Activated T-cell treated with anti-CD3 and anti-CD28 coated beads, Interleukin-2, amount 50 U/mL, for 24 hours (primary cell): ENCODE measurements at regions not wholly inside any gene's neighbourhood (a gene's known extent, or its start where the extent isn't known, plus 50 kb on each side); places are given as distances from the start of the nearest gene placed in this dataset.

Experiments
- DNase-seq: peaks from one replicate; pipeline ENCODE4 v3.0.0-alpha.2; 2020
- H3K27ac Mint-ChIP-seq: 2 replicates; pipeline ENCODE4 v1.8.0; 2020; ENCODE audit warnings: mild to moderate bottlenecking, mixed read lengths
- H3K27me3 Mint-ChIP-seq: 2 replicates; pipeline ENCODE4 v1.8.0; 2020; ENCODE audit warnings: mixed read lengths
- H3K36me3 Mint-ChIP-seq: 2 replicates; pipeline ENCODE4 v1.8.0; 2020; ENCODE audit warnings: low read depth, mixed read lengths
- H3K4me1 Mint-ChIP-seq: 2 replicates; pipeline ENCODE4 v1.8.0; 2020; ENCODE audit warnings: low read depth, mixed read lengths
- H3K4me3 Mint-ChIP-seq: 2 replicates; pipeline ENCODE4 v1.8.0; 2020; ENCODE audit warnings: mild to moderate bottlenecking, moderate library complexity, mixed read lengths
- H3K9me3 Mint-ChIP-seq: 2 replicates; pipeline ENCODE4 v1.8.0; 2020; ENCODE audit warnings: mixed read lengths

DNA sequence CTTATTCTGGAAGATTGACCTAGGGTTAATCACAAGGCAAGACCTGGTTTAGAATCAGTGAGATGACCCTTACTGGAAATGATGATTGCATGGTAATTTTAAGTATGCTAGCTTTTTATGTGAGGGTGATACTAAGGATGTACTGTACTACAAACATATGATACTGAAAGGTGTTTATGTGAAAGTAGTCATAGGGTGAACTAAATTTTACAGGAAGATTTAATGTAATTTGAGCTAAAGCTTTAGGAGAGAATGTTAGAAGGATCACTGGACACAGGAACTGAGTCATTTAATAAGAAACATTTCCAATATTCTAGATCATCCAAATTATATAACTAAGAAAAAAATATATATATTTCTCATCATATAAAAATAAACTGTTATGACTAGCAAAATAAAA is 197.2 kb downstream of the COX7C start:
- Mint-ChIP-seq H3K36me3 (no peaks in the 10 kb centered on the region), H3K4me3 (no peak overlapping the region), H3K4me1 (no peaks in the 10 kb centered on the region), H3K27me3 (no peaks in the 10 kb centered on the region), H3K27ac (no peak overlapping the region), H3K9me3 (no peaks in the 10 kb centered on the region)
- no peak for DNase-seq

DNA sequence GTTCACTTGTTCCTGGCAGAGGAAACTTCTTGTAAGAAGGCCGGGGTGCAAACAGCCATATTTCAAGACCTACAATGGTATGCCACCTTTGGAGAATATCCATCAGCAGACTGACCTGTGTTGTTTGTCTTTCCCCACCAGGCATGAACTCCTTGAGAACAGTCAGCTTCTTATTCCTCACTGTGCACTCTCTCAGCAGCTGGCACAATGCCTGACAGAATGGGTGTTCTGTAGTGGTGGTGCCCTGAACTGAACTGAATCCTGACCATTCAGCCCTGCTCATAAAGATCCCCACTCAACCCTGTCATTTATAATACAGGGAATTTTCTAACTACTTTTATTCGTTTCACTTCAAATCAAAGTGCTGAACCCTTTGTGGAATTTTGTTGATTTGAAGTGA is 206.9 kb downstream of the COX7C start:
- no peaks in the 10 kb centered on the region for H3K4me1 Mint-ChIP-seq
- no peak for DNase-seq

DNA sequence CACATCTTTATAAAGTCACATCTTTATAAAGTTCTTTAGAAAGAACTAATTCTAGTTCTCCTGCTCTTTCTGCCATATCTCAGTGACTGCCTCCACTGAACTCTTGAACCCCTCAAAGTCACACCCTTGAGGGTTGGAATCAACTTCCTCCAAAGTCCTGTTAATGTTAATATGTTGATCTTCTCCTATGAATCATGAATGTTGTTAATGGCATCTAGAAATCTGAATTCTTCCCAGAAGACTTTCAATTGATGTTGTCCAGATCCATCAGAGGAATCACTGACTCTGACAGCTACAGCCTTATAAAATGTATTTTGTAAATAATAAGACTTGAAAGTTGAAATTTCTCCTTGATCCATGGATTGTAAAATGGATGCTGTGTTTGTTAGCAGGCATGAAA is 213.4 kb downstream of the COX7C start:
- no peaks in the 10 kb centered on the region for H3K4me1 Mint-ChIP-seq
- H3K9me3 Mint-ChIP-seq: no peaks in the 10 kb centered on the region
- peaks cover 6% of the 10 kb centered on the region for H3K27me3 Mint-ChIP-seq
- H3K36me3 Mint-ChIP-seq: no peaks in the 10 kb centered on the region
- no peak overlapping the region for H3K4me3 Mint-ChIP-seq
- no peak overlapping the region for H3K27ac Mint-ChIP-seq
- no peak for DNase-seq

More for the DNA sequence above, 206.9 kb downstream of the COX7C start:
- H3K9me3 Mint-ChIP-seq: no peaks in the 10 kb centered on the region
- H3K4me3 Mint-ChIP-seq: no peak overlapping the region
- peaks cover 3% of the 10 kb centered on the region for H3K27me3 Mint-ChIP-seq
- H3K36me3 Mint-ChIP-seq: no peaks in the 10 kb centered on the region
- H3K27ac Mint-ChIP-seq: no peak overlapping the region

DNA sequence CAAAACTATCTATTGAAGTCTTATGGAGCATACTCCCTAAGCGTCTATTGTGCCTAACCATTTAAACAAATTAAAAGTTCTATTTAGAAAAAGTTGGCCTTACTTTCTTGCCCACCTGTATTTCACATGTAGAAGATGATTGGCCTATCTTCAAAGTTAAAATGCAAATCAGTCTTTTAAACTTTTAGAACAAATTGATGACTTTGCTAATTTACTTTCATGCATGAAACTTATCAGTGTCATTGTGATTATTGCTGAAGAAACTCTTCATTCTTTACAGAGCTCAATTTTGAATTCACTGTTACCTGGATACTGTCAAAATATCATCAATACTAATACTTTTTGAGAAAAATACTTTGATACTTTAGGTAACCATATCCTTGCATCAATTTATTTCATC is 216.1 kb downstream of the COX7C start:
- Mint-ChIP-seq H3K27me3 (peaks cover 6% of the 10 kb centered on the region), H3K4me3 (no peak overlapping the region), H3K9me3 (no peaks in the 10 kb centered on the region), H3K27ac (no peak overlapping the region), H3K4me1 (no peaks in the 10 kb centered on the region), H3K36me3 (no peaks in the 10 kb centered on the region)
- no peak for DNase-seq

DNA sequence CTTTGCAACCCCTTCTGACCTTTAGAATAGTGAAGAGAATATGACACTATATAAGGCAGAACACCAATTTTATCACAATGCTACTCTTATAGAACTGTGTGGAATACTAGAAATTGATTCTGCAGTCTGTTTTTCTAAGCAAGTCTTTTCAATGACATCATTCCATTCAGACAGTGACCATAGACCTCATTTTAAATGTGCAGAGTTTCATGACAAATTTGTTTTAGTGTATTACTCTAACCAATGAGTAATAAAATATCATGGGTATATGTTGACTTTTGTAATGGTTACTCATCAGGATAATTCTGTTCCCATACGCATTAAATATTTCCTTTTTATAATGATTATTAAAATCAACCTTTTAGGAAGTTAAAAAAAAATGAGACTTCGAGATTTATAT is 219.9 kb downstream of the COX7C start:
- no peak for DNase-seq
- no peak overlapping the region for H3K4me3 Mint-ChIP-seq
- no peak overlapping the region for H3K27ac Mint-ChIP-seq
- H3K4me1 Mint-ChIP-seq: no peaks in the 10 kb centered on the region
- peaks cover 6% of the 10 kb centered on the region for H3K27me3 Mint-ChIP-seq
- H3K36me3 Mint-ChIP-seq: no peaks in the 10 kb centered on the region
- H3K9me3 Mint-ChIP-seq: no peaks in the 10 kb centered on the region

DNA sequence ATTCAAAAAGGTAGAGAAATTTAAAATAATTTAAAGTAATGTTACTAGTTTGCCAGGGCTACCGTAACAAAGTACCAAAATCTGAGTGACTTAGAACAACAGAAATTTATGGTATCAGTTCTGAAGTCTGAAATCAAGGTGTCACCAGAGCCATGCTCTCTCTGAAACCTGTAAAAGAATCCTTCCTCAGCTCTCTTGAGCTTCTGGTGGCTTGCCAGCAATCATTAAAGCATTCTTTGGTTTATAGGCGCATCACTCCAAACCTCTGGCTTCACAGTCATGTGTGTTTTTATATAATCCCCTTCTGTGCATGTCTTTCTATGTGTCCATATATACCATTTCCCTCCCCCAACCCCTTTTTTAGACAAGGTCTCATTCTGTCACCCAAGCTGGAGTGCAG is 220.3 kb downstream of the COX7C start:
- no peak overlapping the region for H3K4me3 Mint-ChIP-seq
- no peaks in the 10 kb centered on the region for H3K4me1 Mint-ChIP-seq
- DNase-seq: no peak
- H3K9me3 Mint-ChIP-seq: no peaks in the 10 kb centered on the region
- no peak overlapping the region for H3K27ac Mint-ChIP-seq
- H3K27me3 Mint-ChIP-seq: peaks cover 6% of the 10 kb centered on the region
- H3K36me3 Mint-ChIP-seq: no peaks in the 10 kb centered on the region

DNA sequence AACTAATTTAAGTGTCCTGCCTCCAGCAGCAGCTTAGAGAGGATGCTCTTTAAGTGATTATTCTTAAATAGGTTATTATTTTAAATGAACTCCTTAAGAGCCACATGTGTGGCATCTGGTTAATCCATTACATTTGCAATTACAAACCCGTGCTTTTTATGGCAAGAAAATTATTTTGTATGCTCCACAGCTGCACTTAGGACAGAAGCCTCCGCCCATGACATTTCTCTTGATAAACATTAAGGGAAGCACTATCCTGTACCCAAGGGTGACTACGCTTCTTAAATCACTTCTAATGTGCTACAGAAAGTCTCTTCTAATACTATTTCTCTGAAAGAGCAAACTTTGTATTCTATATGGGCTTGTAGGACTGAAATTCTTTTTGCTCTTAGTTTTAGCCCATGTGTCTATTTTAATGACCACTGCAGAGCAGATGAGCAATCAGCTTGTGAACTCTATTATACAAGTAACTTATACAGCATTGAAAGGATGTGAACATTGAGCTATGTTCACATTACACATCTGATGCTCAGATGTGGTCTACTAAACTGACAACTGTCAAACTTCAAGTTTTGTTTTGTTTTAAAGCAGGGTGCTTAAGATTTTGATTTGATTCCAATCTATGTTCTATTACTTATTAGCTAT is 223.4 kb downstream of the COX7C start:
- H3K36me3 Mint-ChIP-seq: no peaks in the 10 kb centered on the region
- H3K4me1 Mint-ChIP-seq: no peaks in the 10 kb centered on the region
- H3K27ac Mint-ChIP-seq: no peak overlapping the region
- H3K27me3 Mint-ChIP-seq: peaks cover 6% of the 10 kb centered on the region
- no peaks in the 10 kb centered on the region for H3K9me3 Mint-ChIP-seq
- DNase-seq: no peak
- H3K4me3 Mint-ChIP-seq: no peak overlapping the region

DNA sequence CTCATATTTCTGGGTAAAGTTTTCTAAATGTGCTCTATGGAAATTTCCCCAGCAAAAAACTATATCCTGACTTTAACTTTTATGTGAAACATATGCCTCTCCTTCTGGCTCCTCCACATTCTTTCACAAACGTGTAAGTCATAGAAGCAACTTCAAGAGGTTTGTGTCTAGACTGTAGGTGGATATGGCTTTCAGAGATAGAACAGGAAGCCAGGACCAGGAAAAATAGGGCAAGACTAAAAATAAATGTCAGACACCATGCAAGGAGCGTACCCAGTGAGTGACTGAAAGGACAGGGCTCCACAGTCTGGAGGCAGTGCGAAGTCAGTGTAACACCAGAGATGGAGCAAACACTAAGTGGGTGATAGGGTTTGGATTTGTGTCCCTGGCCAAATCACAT is 240.7 kb downstream of the COX7C start:
- no peaks in the 10 kb centered on the region for H3K9me3 Mint-ChIP-seq
- peaks cover 20% of the 10 kb centered on the region for H3K27me3 Mint-ChIP-seq
- DNase-seq: no peak
- no peaks in the 10 kb centered on the region for H3K36me3 Mint-ChIP-seq
- no peak overlapping the region for H3K4me3 Mint-ChIP-seq
- no peak overlapping the region for H3K27ac Mint-ChIP-seq
- no peaks in the 10 kb centered on the region for H3K4me1 Mint-ChIP-seq

DNA sequence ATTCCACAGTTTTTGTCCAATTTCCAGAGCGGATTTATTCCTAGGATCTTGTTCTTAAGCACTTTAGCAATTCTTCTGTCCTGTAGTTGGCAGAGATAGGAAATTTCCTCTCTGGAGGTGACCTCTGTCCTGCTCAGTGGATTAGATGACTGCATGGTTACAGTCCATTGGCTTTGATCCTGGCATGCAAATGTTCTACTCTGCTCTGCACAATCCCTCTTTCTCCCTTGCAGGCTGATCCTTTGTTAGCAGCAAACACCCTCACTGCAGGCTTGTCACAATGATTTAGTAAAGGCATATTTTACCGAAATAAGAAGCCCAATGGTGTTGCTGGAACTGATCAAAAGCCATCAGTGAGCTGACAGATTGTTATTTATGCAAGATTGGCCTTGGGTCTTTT is 243.8 kb downstream of the COX7C start:
- DNase-seq: no peak
- H3K27me3 Mint-ChIP-seq: peaks cover 19% of the 10 kb centered on the region
- H3K9me3 Mint-ChIP-seq: no peaks in the 10 kb centered on the region
- H3K36me3 Mint-ChIP-seq: no peaks in the 10 kb centered on the region
- H3K27ac Mint-ChIP-seq: no peak overlapping the region
- H3K4me3 Mint-ChIP-seq: no peak overlapping the region
- no peaks in the 10 kb centered on the region for H3K4me1 Mint-ChIP-seq

DNA sequence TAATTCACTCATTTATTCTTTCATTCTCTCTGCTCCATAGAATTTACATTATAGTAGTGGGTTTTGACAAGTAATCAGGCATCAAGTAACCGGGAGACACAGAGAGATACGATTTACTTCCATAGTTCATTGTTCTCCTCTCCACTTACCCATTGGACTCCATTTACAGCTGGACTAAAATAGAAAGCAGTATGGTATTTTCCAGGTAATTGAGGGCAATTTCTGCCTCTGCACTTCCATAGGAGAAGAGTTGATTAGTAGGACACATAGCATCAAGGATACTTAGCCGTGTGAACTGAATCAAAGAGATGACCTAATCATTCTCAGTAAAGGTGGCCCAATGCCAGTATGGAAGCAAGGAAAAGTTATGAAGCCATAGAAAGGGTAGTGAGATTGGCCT is 244.4 kb downstream of the COX7C start:
- no peak for DNase-seq
- Mint-ChIP-seq H3K4me3 (no peak overlapping the region), H3K27me3 (peaks cover 19% of the 10 kb centered on the region), H3K9me3 (no peaks in the 10 kb centered on the region), H3K27ac (no peak overlapping the region), H3K4me1 (no peaks in the 10 kb centered on the region), H3K36me3 (no peaks in the 10 kb centered on the region)

DNA sequence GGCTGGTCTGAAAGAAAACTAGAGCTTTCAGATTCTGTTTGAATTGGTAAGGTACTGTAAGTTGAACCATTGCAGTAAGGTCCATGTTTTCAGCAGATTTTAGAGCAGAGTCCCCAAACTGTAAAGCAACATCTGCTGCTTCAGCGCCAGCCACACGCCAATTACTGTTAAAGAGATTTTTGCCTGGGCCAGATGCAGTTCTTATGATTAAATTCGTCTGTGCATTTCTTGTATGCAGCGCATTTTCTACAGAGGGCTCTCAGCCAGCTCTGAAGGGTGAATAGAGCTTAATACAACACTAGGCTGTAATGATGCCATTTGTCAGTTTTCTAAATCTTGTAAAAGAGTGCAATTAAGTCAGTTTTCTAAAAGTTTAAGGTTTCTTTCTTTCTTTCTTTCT is 246.3 kb downstream of the COX7C start:
- Mint-ChIP-seq H3K4me3 (no peak overlapping the region), H3K4me1 (no peaks in the 10 kb centered on the region), H3K27me3 (peaks cover 18% of the 10 kb centered on the region), H3K36me3 (no peaks in the 10 kb centered on the region), H3K9me3 (no peaks in the 10 kb centered on the region), H3K27ac (no peak overlapping the region)
- no peak for DNase-seq

DNA sequence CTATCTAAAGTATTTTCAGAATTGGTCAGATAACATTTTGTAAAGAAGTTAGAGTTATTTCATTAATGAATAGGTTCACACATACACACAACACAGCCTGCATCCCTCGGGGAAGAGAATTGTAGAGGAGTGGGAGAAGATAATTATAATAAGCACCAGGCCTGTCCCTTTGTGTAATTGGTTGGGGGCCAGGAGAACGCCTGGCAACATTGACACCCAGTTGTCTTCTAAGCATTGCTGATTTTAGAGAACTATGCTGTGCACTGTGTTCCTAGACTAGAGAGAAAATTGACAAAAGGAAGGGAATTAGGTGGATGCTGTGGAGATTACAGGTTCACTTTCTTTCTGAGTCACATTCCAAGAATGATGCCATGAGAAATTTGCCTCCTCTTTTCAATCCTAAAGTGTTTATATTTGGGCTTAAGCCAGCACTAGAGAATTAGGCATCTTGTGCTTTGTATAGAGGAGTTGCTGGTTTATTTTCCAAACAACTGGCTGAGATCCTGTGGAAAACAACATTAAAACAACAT is 247.6 kb downstream of the COX7C start:
- H3K27me3 Mint-ChIP-seq: peaks cover 22% of the 10 kb centered on the region

DNA sequence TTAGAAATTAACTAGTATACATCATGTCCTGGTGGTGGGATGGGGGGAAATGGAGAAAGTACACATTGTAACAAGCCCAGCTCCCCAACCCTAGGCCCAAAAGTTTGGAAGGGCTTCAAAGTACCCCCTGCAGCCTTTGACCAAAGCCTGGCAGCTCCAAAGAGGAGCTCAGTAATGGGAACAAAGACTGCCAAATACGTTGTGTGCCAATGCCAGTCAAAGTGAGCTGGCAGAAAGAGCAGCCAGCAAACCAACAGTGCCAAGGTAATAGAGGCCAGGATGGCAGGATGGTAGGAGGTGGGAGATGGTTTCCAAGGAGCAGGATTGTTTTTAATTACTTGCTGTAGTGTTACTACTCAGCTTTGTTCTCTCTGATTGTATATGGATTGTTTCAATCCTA is 248.3 kb downstream of the COX7C start:
- DNase-seq: no peak
- H3K4me3 Mint-ChIP-seq: no peak overlapping the region
- peaks cover 25% of the 10 kb centered on the region for H3K27me3 Mint-ChIP-seq
- H3K4me1 Mint-ChIP-seq: no peaks in the 10 kb centered on the region
- H3K27ac Mint-ChIP-seq: no peak overlapping the region
- no peaks in the 10 kb centered on the region for H3K36me3 Mint-ChIP-seq
- no peaks in the 10 kb centered on the region for H3K9me3 Mint-ChIP-seq

More for the DNA sequence above, 247.6 kb downstream of the COX7C start:
- Mint-ChIP-seq H3K36me3 (no peaks in the 10 kb centered on the region), H3K27ac (no peak overlapping the region), H3K4me3 (no peak overlapping the region), H3K9me3 (no peaks in the 10 kb centered on the region), H3K4me1 (no peaks in the 10 kb centered on the region)
- no peak for DNase-seq

DNA sequence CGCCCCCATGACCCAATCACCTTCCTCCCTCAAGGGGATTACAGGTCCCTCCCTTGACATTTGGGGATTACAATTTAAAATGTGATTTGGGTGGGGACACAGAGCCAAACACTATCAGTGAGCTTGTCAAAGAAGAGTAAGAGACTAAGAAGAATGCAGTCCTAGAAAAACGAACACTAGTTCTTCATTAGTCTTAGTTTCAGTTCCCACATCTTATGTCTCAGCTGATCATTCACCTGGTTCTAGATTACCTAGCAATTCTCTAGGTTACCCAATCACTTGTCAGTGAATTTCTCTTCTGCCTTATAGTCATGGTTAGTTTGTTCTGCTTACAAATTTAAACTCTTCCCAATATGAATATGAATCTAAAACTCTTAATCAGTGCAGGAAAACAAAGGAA is 251.5 kb downstream of the COX7C start:
- H3K27me3 Mint-ChIP-seq: peaks cover 23% of the 10 kb centered on the region
- H3K36me3 Mint-ChIP-seq: no peaks in the 10 kb centered on the region
- no peaks in the 10 kb centered on the region for H3K4me1 Mint-ChIP-seq
- H3K9me3 Mint-ChIP-seq: no peaks in the 10 kb centered on the region
- H3K27ac Mint-ChIP-seq: no peak overlapping the region
- no peak overlapping the region for H3K4me3 Mint-ChIP-seq
- no peak for DNase-seq

DNA sequence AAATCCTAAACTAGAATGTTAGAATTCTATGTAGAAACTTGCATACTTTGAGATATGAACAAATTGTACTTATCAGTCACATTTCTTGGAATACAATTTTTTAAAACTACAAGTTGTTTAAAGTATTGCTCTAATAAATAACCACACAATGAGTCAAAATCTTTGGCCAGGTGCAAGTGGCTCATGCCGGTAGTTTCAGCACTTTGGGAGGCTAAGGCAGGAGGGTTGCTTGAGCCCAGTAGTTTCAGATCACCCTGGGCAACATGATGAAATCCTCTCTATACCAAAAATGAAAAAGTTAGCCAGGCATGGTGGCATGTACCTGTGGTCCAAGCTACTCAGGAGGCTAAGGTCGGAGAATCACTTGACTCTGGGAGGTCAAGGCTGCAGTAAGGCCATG is 257.8 kb downstream of the COX7C start:
- H3K27ac Mint-ChIP-seq: no peak overlapping the region
- no peak for DNase-seq
- no peaks in the 10 kb centered on the region for H3K4me1 Mint-ChIP-seq
- H3K27me3 Mint-ChIP-seq: peaks cover 12% of the 10 kb centered on the region
- no peak overlapping the region for H3K4me3 Mint-ChIP-seq
- no peaks in the 10 kb centered on the region for H3K9me3 Mint-ChIP-seq
- H3K36me3 Mint-ChIP-seq: no peaks in the 10 kb centered on the region

DNA sequence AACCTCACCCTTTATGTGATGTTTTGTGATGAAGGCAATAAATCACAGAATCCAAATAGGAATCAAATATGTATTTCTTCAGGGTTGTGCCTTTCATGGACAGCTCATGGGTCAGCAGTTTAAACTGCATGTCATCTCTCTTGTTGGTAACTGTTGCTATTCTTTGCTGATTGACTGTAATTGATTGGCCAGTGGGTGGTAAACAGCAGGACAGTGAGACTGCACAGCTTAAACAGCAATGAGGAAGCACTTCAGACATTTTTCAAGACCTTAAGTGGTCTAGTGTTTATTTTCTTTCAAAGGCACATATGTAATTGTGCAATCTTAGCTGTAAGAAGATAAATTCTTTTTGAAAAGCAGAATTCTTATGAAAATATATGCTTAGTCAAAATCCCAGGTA is 260.5 kb downstream of the COX7C start:
- Mint-ChIP-seq H3K27me3 (peaks cover 6% of the 10 kb centered on the region), H3K9me3 (no peaks in the 10 kb centered on the region), H3K27ac (no peak overlapping the region), H3K36me3 (no peaks in the 10 kb centered on the region), H3K4me1 (no peaks in the 10 kb centered on the region), H3K4me3 (no peak overlapping the region)
- no peak for DNase-seq
